D721Med (cell line): ENCODE measurements at regions not wholly inside any gene's neighbourhood (a gene's known extent, or its start where the extent isn't known, plus 50 kb on each side); places are given as distances from the start of the nearest gene placed in this dataset.

ENCODE experiments used
- DNase-seq: peaks from one replicate; pipeline ENCODE4 v3.0.0; 2011; ENCODE audit warnings: low spot score; ENCODE audit not compliant: insufficient read length
- FAIRE-seq: peaks from 2 replicates; lab custom pipeline; 2011; peaks lifted over from hg19 to GRCh38; lab: Jason Lieb, UNC
- TF ChIP-seq, protein P1 (sequence below): IDR thresholded peaks from 2 replicates; pipeline ENCODE4 v1.5.1; 2012; ENCODE audit warnings: mild to moderate bottlenecking, control low read depth; ENCODE audit not compliant: insufficient read depth; ENCODE audit errors: missing control alignments

DNA sequence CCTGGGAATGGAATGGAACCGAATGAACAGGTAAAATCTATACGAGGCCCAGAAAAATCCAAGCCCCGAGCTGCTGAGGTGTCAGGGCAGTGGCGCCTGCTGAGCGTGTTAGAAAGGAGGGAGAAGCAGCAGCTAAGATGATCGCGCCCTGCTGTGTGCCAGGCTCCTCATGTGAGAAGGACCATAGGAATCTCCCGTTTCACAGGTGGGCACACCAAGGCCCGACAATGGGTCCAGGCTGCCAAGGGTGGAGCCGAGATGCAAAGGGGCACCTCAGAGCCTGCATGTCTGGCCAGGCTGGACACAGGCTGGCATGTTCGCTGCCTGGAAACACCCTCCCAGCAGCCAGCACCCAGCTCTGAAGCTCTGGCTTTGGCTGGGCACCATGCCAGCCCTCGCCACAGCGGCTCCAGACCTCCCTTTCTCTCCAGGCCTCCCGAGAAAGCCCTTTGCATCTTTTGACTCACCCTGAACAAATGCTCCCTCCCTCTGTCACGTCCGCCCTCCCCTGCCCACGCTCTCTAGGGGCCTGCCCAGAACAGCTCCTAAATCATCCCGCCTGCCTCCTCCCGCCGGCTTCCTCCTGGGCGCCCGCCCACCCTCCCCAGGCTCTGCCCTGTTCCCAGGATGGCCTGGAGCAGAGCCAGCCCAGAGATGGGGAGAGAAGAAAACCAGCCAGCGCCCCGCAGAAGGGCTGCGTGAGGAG lies 217.8 kb upstream of the GSE1 start:
- DNase-seq: no peak

DNA sequence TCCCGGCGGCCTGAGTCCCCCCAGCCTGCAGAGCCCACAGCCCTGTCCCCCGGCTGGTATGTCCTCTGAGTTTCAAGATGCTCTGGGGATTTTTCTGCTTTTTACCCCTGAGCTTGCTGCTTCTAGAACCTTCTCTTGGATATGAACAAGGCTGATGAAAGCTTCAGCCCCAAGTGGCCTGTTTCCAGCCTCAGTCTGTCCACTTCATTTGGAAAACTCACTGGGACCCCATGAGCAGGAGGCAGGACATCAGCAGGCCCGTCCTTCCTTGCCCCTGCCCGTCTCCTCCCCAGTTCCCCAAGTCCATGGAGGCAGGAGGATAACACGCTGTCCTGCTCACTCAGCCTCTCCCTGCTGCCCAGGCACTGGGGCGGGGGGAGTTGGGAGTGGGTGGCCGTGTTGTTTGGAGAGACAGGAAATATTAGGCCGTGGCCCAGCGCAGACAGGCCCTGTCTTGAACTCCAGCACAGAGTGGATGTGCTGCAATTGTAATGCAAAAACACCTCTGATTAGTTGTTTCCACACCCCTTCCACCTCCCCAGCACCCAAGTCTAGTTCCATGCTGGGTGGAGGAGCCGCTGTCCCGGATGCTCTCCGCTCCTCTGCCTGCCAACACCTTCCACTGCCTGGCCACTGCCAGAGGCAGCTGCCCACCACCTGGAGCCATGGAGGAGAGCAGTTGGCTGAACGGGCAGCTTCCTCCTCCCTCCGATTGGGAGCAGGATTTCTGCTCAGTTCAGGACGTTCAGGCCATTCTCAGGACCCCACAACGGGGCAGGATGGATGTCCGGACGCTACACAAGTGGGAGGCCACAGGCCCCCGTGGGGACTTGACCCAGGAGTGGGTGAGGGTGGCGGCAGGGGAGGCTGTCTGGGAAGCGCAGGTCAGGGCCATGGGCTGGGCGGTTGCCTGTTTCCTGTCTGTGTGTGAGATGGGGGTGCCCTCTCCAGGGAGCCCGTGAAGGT lies 216.9 kb upstream of the GSE1 start:
- TF ChIP-seq, protein P1, sequence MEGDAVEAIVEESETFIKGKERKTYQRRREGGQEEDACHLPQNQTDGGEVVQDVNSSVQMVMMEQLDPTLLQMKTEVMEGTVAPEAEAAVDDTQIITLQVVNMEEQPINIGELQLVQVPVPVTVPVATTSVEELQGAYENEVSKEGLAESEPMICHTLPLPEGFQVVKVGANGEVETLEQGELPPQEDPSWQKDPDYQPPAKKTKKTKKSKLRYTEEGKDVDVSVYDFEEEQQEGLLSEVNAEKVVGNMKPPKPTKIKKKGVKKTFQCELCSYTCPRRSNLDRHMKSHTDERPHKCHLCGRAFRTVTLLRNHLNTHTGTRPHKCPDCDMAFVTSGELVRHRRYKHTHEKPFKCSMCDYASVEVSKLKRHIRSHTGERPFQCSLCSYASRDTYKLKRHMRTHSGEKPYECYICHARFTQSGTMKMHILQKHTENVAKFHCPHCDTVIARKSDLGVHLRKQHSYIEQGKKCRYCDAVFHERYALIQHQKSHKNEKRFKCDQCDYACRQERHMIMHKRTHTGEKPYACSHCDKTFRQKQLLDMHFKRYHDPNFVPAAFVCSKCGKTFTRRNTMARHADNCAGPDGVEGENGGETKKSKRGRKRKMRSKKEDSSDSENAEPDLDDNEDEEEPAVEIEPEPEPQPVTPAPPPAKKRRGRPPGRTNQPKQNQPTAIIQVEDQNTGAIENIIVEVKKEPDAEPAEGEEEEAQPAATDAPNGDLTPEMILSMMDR: no peak
- FAIRE-seq (no peak), DNase-seq (no peak)

More for the DNA sequence above, 217.8 kb upstream of the GSE1 start:
- no peak for FAIRE-seq
- TF ChIP-seq, protein P1: no peak

DNA sequence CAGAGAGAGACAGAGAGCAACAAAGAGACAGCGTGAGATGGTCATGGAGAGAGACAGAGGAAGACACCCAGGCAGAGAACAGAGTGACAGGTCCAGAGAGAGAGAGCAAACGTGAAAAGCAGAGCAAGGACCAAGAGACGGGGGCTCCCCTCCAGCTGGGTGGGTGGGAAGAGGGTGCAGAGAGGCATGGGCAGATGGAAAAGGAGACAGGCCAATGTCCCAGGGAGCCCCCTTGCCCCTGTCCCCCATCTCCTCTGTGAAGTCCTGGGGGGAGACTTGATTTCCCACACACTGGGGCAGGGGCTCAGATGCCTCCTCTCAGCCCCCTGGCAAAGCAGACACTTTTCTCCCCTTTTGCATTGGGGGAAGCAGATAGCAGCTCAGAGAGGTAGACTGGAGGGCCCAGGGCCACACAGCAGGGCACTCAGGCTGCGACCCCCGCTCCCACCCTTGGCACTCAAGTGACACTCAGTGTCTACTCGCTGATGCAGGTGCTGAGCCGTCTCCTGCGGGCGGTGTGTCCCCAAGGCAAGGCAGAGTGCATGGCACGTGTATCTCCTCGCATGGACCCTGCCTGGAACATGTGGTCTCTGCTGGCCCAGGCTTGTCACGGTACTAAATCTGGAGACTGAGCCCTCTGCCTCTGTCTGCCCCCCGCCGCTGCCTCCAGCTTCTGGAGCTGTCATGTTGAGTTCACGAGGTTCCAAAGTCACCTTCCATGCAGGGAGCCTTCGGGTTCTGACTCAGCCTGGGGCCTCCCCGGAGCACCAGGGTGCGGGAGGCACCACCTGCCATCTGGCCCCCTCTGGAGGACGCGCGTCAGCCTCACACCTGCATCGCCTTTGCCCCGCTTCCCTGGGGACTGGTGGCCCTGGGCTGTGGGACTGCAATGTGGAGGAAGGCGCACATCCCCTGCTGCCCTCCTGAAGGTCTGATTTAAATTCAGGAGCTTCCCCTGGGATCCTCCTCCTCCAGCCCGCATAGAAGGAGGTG lies 215.9 kb upstream of the GSE1 start:
- no peak for FAIRE-seq
- DNase-seq: no peak
- TF ChIP-seq, protein P1: no peak

DNA sequence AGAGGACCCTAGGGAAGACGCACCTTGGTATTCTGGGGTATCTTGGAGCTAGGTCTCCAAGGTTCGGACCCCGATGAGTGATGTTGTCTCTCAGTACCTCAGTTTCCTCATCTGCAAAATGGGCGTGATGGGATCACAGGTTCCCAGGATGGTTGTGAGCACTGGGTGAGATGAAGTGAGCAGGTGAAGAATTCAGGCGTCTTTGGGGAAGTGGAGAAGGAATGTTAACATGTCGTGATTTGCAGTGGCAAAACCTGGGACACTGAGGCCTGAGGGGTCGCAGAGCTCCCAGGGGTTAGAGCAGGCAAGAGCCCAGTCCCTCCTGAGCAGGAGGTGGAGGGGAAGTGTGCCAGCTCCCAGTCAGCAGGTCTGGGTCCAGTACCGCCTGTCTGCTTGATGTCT lies 215.1 kb upstream of the GSE1 start:
- no peak for FAIRE-seq

DNA sequence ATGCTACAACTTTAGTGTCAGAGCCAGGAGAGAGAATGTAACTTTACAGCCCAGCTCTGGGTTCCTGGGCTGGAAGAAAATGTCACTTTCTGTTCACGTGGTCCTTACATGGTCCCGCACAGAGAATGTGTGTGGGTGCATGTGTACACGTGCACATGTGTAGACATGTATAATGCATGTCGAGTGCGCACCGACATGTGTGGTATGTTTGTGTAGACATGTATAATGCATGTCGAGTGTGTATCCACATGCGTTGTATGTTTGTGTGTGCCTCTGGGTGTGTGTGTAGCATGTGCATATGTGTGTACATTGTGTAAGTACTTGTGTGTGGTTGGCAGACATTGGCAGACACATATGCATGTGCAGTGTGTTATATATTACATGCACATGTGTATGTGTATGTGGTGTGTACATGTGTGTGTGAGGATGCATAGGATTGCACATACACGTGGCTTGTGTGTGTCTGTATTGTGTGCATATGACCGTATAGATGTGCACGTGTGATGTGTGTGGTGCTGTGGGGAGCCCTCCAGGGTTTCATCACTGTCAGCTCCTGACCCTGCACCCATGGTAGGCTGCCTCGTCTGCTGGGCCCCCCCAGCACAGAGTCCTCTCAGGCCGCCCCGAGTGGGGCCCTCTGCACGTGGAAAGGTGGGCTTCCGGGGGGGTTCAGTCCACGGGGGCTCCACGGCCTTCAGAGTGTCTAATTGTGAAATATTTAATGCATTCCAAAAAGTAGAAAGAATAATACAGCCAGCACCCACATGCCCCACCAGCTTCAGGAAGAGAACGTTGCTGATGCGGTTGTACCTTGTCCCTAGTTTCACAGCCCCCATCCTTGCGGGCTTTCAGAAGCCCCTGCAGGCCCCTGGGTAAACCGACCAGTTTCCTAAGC lies 214.2 kb upstream of the GSE1 start:
- FAIRE-seq: no peak
- no peak for DNase-seq
- TF ChIP-seq, protein P1: no peak

More for the DNA sequence above, 215.1 kb upstream of the GSE1 start:
- TF ChIP-seq, protein P1: no peak
- no peak for DNase-seq
